NCI-H2171 (cell line): ENCODE measurements at regions not wholly inside any gene's neighbourhood (a gene's known extent, or its start where the extent isn't known, plus 50 kb on each side); places are given as distances from the start of the nearest gene placed in this dataset.
"Not testable (repeated sequence)": the region's sequence is repeated elsewhere in the genome, so short reads cannot be mapped to it uniquely, and the experiment has no call there.

ENCODE experiments used
- DNase-seq: peaks from one replicate; lab custom pipeline; 2025; lab: John Stamatoyannopoulos, UW

GRCh38 chr14:56046546-56046945 is 71.7 kb upstream of the PELI2 start:
- no peak for DNase-seq

- no peak for DNase-seq
These were observed 71.2 kb upstream of the PELI2 start for GRCh38 chr14:56046996-56047395.

- DNase-seq = no peak
These were observed 68.7 kb upstream of the PELI2 start for GRCh38 chr14:56049536-56049935.

- no peak for DNase-seq
These were observed 62.7 kb upstream of the PELI2 start for GRCh38 chr14:56055511-56055910.

- DNase-seq = no peak
These were observed 62.2 kb upstream of the PELI2 start for GRCh38 chr14:56056031-56056430.

GRCh38 chr14:56057071-56057741 is 61.0 kb upstream of the PELI2 start:
- peak; percentile 17 for DNase-seq

- DNase-seq = no peak
These were observed 60.4 kb upstream of the PELI2 start for GRCh38 chr14:56057767-56058166.

- no peak for DNase-seq
These were observed 59.2 kb upstream of the PELI2 start for GRCh38 chr14:56059054-56059453.

- no peak for DNase-seq
These were observed 57.2 kb upstream of the PELI2 start for GRCh38 chr14:56061051-56061450.

- DNase-seq = no peak
These were observed 55.1 kb upstream of the PELI2 start for GRCh38 chr14:56063131-56063530.

- DNase-seq = no peak
These were observed 53.7 kb upstream of the PELI2 start for GRCh38 chr14:56064513-56064912.

- not testable (repeated sequence) for DNase-seq
These were observed 53.0 kb upstream of the PELI2 start for GRCh38 chr14:56065199-56065598.

GRCh38 chr14:56065621-56066290 is 52.5 kb upstream of the PELI2 start:
- no peak for DNase-seq
